Erythroblast (primary cell): ENCODE measurements at regions not wholly inside any gene's neighbourhood (a gene's known extent, or its start where the extent isn't known, plus 50 kb on each side); places are given as distances from the start of the nearest gene placed in this dataset.

Experiments used
- GATA1 ChIP-seq: IDR thresholded peaks from 2 replicates; pipeline ENCODE4 v1.6.1; 2011; ENCODE audit warnings: low read depth, mild to moderate bottlenecking, control low read depth, low read length, moderate library complexity
- POLR2A ChIP-seq: IDR thresholded peaks from 2 replicates; pipeline ENCODE4 v1.6.1; 2011; ENCODE audit warnings: mild to moderate bottlenecking, low read length

GRCh38 chr21:41641510-41641815, 125.4 kb downstream of the RIPK4 start:
- no peak for TF ChIP-seq POLR2A
- no peak for TF ChIP-seq GATA1
